Germinal center (tissue), 1 donor: ENCODE measurements at regions not wholly inside any gene's neighbourhood (a gene's known extent, or its start where the extent isn't known, plus 50 kb on each side); places are given as distances from the start of the nearest gene placed in this dataset.
"Not testable (repeated sequence)": the region's sequence is repeated elsewhere in the genome, so short reads cannot be mapped to it uniquely, and the experiment has no call there.

ENCODE experiments used
- DNase-seq: peaks from one replicate; pipeline ENCODE4 v3.0.0; 2012; ENCODE audit warnings: mixed read lengths, low spot score

GRCh38 chr9:82790875-82791274, 272.1 kb downstream of the RASEF start:
- DNase-seq, result no peak

GRCh38 chr9:82791692-82792091, 271.2 kb downstream of the RASEF start:
- no peak for DNase-seq

- no peak for DNase-seq
Measured at GRCh38 chr9:82797534-82797933, 265.4 kb downstream of the RASEF start.

GRCh38 chr9:82799286-82799685, 263.7 kb downstream of the RASEF start:
- no peak for DNase-seq

- DNase-seq, result no peak
Measured at GRCh38 chr9:82805027-82805426, 257.9 kb downstream of the RASEF start.

GRCh38 chr9:82808478-82808877, 254.5 kb downstream of the RASEF start:
- no peak for DNase-seq

GRCh38 chr9:82810915-82811314, 252.0 kb downstream of the RASEF start:
- no peak for DNase-seq

- DNase-seq, result no peak
Measured at GRCh38 chr9:82819260-82819659, 243.7 kb downstream of the RASEF start.

GRCh38 chr9:82820186-82820585, 242.8 kb downstream of the RASEF start:
- no peak for DNase-seq

- no peak for DNase-seq
Measured at GRCh38 chr9:82829818-82830217, 233.1 kb downstream of the RASEF start.

GRCh38 chr9:82865524-82865923, 197.4 kb downstream of the RASEF start:
- DNase-seq, result no peak

- no peak for DNase-seq
Measured at GRCh38 chr9:82880336-82881050, 182.4 kb downstream of the RASEF start.

GRCh38 chr9:82882138-82882537, 180.8 kb downstream of the RASEF start:
- no peak for DNase-seq

GRCh38 chr9:82882748-82883147, 180.2 kb downstream of the RASEF start:
- DNase-seq, result no peak

GRCh38 chr9:82883436-82883835, 179.5 kb downstream of the RASEF start:
- DNase-seq, result no peak

GRCh38 chr9:82883974-82884373, 179.0 kb downstream of the RASEF start:
- DNase-seq, result not testable (repeated sequence)

- DNase-seq, result no peak
Measured at GRCh38 chr9:82890401-82890800, 172.5 kb downstream of the RASEF start.

- DNase-seq, result no peak
Measured at GRCh38 chr9:82890865-82891264, 172.1 kb downstream of the RASEF start.

- no peak for DNase-seq
Measured at GRCh38 chr9:82891321-82891720, 171.6 kb downstream of the RASEF start.

- DNase-seq, result no peak
Measured at GRCh38 chr9:82893549-82893948, 169.4 kb downstream of the RASEF start.

- no peak for DNase-seq
Measured at GRCh38 chr9:82894548-82894947, 168.4 kb downstream of the RASEF start.

GRCh38 chr9:82894961-82895821, 167.8 kb downstream of the RASEF start:
- DNase-seq, result no peak

GRCh38 chr9:82895822-82896110, 167.2 kb downstream of the RASEF start:
- DNase-seq, result no peak

GRCh38 chr9:82903503-82903902, 159.4 kb downstream of the RASEF start:
- no peak for DNase-seq
